ENCODE measurements at regions not wholly inside any gene's neighbourhood (a gene's known extent, or its start where the extent isn't known, plus 50 kb on each side); places are given as distances from the start of the nearest gene placed in this dataset.

DNA sequence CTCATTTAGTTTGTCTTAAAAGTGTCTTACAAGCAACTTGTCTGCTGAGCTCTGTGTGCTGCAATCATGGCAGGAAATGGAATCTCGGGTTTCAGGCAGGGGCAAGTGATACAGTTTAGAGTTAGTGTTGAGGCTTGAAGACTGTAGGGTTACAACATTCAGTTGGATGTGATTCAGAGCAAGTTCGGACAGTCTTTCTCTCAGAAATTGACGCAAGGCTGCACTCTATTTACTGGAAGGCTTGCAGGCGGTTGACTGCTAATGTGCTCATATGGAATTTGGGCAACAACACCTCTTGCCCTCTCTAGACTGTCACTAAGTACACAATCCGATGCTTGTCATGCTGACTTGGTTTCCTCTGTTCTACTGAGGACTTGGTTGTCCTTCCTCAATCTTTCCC, 161.7 kb upstream of the BMPER start:
- H3K9me3 ChIP-seq (ENCODE audit: low read length): peaks cover 6% of the 10 kb centered on the region
- no peak overlapping the region for H3K27ac ChIP-seq (ENCODE audit: extremely low read length, insufficient read depth, low read length)
- ChIA-PET CTCF (ENCODE audit: low intra/inter-chr PET ratio, low total read pairs) (interaction anchor here (1.2 to 1.9 kb wide), 3 partner anchors 320 to 558 kb away, joined by 3 to 10 read pairs (median 9); no protein-coding TSS in a partner anchor), POLR2A (no interaction called here)
- no peaks in the 10 kb centered on the region for H3K27me3 ChIP-seq (ENCODE audit: control insufficient read depth in 1 of 2, insufficient read depth in 2 of 2, low read length in 2 of 2)
- FAIRE-seq: no peak
- peaks cover 19% of the 10 kb centered on the region for H3K4me1 ChIP-seq (ENCODE audit: insufficient read depth, low read length)
- H3K36me3 ChIP-seq (replicated peaks in 1 of 2; ENCODE audit: control insufficient read depth in 1 of 2, insufficient read depth in 2 of 2, low read length in 2 of 2): no peaks in the 10 kb centered on the region
- no peaks in the 10 kb centered on the region for H4K20me1 ChIP-seq (ENCODE audit: insufficient read depth, low read length)
- no TSS peak for BruUV-seq (replicated peaks)
- intact Hi-C loops (cut with micrococcal nuclease; ENCODE audit: unreplicated experiment) (loop anchor here (10.0 kb wide), 1 partner anchor 409 kb away; no protein-coding TSS in a partner anchor), in situ Hi-C loops (cut with HindIII; ENCODE audit: extremely low pct_ligation_motif_present, low pct_unique_long_range_greater_than_20kb) (no loop called here)
- ATAC-seq: no peak
- TF ChIP-seq ZFP1 (CRISPR knock-in tag; IDR thresholded peaks at IDR 0.05): no peak
- no peak overlapping the region for H3K4me2 ChIP-seq (ENCODE audit: low read depth, low read length)
- H3K4me3 ChIP-seq (replicated peaks in 1 of 3; ENCODE audit: insufficient read depth in 1 of 3, low read depth in 2 of 3, low read length in 3 of 3): no peak overlapping the region
- no peak overlapping the region for H3K9ac ChIP-seq (ENCODE audit: insufficient read depth, low read depth, low read length)
- no peak for DNase-seq (ENCODE audit: low spot score)
- no peaks in the 10 kb centered on the region for H3K79me2 ChIP-seq (ENCODE audit: insufficient read depth, low read length)
- WGBS (ENCODE audit: low lambda C conversion rate): 64% methylated on average over 5 of the region's 5 CpGs
- H2AFZ ChIP-seq (ENCODE audit: low read length): no peak overlapping the region

DNA sequence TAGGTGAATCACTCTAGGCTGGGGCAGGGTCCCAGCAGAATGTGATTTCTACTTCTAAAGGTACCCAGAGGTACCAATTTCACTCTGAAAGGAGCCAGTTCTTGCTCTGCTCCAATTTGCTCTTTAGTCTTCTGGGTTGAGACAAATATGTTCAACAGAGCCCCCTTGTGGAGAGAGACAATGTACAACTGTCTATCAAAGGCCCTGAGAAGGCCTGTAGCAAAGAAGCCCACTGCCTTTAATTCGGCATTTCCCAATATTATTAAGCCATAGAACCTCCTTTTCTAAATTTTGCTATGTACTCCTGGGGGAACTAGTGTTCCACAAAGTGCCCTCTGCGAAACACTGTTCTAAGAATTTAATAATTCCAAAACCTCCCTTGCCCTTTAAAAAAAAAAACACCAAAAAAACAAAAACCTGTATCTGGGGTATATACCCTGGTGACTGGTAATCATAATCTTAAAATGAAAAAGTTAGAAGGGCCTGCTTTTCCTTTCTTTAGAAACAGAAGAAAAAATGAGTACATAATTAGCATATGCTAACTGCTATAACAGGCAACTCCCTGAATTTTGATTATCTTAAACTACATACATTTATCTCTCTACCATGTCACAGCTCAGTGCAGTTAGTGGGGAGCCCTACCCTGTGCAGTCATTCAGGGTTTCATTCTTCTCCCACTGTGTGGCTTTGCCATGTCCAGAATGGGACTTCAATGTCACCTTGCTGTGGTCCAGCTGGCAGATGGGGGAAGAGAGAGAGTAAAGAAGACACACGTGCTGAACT, 160.9 kb upstream of the BMPER start:
- in situ Hi-C loops (cut with HindIII; ENCODE audit: extremely low pct_ligation_motif_present, low pct_unique_long_range_greater_than_20kb) (no loop called here), intact Hi-C loops (cut with micrococcal nuclease; ENCODE audit: unreplicated experiment) (loop anchor here (1.0 to 10.0 kb wide), 4 partner anchors 28 to 560 kb away; no protein-coding TSS in a partner anchor)
- ChIA-PET POLR2A (no interaction called here), CTCF (ENCODE audit: low intra/inter-chr PET ratio, low total read pairs) (interaction anchor here (0.8 to 1.9 kb wide), 4 partner anchors 285 to 559 kb away, joined by 3 to 10 read pairs (median 6); no protein-coding TSS in a partner anchor)
- Histone ChIP-seq H4K20me1 (ENCODE audit: insufficient read depth, low read length) (no peaks in the 10 kb centered on the region), H3K4me3 (replicated peaks in 1 of 3; ENCODE audit: insufficient read depth in 1 of 3, low read depth in 2 of 3, low read length in 3 of 3) (no peak overlapping the region), H3K9ac (ENCODE audit: insufficient read depth, low read depth, low read length) (no peak overlapping the region), H3K27me3 (ENCODE audit: control insufficient read depth in 1 of 2, insufficient read depth in 2 of 2, low read length in 2 of 2) (no peaks in the 10 kb centered on the region), H3K36me3 (replicated peaks in 1 of 2; ENCODE audit: control insufficient read depth in 1 of 2, insufficient read depth in 2 of 2, low read length in 2 of 2) (no peaks in the 10 kb centered on the region), H3K9me3 (ENCODE audit: low read length) (peaks cover 6% of the 10 kb centered on the region), H3K4me1 (ENCODE audit: insufficient read depth, low read length) (peaks cover 10% of the 10 kb centered on the region), H3K79me2 (ENCODE audit: insufficient read depth, low read length) (no peaks in the 10 kb centered on the region), H3K4me2 (ENCODE audit: low read depth, low read length) (no peak overlapping the region), H3K27ac (ENCODE audit: extremely low read length, insufficient read depth, low read length) (no peak overlapping the region), H2AFZ (ENCODE audit: low read length) (no peak overlapping the region)
- no peak for FAIRE-seq
- TF ChIP-seq RAD21 (CRISPR knock-in tag; IDR thresholded peaks at IDR 0.05): peak; percentile 22; the same call in 1 of the 2 replicates
- TF ChIP-seq TEAD2 (CRISPR knock-in tag; IDR thresholded peaks at IDR 0.05): no peak
- TF ChIP-seq SMC3 (IDR thresholded peaks at IDR 0.05; ENCODE audit: low read length): peak; percentile 55
- TF ChIP-seq, protein P1, sequence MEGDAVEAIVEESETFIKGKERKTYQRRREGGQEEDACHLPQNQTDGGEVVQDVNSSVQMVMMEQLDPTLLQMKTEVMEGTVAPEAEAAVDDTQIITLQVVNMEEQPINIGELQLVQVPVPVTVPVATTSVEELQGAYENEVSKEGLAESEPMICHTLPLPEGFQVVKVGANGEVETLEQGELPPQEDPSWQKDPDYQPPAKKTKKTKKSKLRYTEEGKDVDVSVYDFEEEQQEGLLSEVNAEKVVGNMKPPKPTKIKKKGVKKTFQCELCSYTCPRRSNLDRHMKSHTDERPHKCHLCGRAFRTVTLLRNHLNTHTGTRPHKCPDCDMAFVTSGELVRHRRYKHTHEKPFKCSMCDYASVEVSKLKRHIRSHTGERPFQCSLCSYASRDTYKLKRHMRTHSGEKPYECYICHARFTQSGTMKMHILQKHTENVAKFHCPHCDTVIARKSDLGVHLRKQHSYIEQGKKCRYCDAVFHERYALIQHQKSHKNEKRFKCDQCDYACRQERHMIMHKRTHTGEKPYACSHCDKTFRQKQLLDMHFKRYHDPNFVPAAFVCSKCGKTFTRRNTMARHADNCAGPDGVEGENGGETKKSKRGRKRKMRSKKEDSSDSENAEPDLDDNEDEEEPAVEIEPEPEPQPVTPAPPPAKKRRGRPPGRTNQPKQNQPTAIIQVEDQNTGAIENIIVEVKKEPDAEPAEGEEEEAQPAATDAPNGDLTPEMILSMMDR (CRISPR knock-in tag; IDR thresholded peaks at IDR 0.05): peak; percentile 58
- TF ChIP-seq STAG1 (CRISPR knock-in tag; IDR thresholded peaks at IDR 0.05): peak; percentile 58
- 42% methylated on average over 3 of the region's 3 CpGs for WGBS (ENCODE audit: low lambda C conversion rate)
- no TSS peak for BruUV-seq (replicated peaks)
- peak; percentile 58 for DNase-seq (ENCODE audit: low spot score)
- ATAC-seq: peak; percentile 75

Data from HepG2 (cell line).